NCI-H187 (cell line): ENCODE measurements at regions not wholly inside any gene's neighbourhood (a gene's known extent, or its start where the extent isn't known, plus 50 kb on each side); places are given as distances from the start of the nearest gene placed in this dataset.

Experiments used
- DNase-seq, 2 experiments: peaks; one replicate each; lab custom pipeline; 2025; lab: John Stamatoyannopoulos, UW

DNA sequence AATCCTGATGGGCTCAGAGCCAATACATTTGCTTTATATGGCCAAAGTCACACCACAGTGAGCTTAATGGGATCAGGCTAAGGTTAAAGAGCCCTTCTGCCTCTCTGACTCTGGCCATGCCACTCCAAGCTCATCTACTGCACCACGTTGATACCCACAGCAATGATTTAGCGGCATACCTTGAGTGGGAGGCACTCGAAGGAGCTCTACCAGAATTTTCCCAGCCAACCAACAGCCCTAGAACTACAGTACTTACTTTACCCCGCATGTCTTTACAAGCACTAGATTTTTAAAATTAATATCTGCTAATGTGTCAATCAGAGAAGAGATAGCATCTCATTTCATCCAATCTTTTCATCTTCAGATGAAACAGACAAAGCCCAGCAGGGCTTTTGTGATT lies 300.5 kb downstream of the GRIN2B start:
- no peak for DNase-seq

DNA sequence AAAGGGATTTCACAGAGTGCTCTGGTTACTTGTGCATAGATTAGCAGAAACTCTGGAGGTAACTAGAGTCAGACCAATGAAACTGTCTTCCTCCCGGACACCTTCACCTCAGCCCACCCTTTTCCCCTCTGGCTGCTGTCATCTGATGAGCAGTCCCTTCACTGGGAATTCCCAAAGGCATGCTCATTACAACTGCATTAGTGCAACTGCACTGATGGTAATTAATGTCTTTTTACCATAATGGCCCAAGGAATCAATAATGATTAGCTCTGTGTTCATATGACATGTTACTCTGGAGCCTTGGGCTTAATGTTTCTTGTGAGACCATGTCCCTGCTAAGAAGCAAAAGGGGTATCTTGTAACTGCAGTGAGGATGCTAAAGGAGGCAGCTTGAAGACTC lies 304.5 kb downstream of the GRIN2B start:
- no peak for DNase-seq

DNA sequence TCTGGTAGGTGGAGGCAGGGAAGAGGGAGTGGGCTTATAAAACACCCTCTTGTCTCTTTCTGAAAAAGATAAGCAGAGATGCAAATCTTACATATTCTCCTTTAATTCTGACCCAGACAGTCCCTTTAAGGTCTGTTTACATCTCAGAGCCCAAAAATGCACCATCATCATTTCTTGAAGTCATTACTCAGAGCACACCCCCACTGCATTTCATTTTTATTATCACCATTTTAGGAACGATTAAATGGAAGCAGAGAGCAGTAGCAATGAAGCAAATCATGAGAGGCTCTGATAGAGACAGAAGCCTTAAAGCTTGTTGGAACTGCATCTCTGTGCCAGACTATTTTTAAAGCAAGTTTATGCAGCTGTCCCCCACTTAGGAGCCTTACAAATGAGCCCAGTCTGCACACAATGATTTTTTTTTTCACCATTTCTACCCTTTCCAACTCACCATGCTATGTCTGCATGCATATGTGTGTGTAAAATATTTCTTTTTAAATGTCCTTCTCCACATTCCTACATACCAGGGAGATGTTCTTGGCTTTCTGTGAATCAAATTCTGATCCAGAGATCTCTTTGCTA lies 311.0 kb downstream of the GRIN2B start:
- DNase-seq = peak in 1 of 2 experiments; percentile 27

DNA sequence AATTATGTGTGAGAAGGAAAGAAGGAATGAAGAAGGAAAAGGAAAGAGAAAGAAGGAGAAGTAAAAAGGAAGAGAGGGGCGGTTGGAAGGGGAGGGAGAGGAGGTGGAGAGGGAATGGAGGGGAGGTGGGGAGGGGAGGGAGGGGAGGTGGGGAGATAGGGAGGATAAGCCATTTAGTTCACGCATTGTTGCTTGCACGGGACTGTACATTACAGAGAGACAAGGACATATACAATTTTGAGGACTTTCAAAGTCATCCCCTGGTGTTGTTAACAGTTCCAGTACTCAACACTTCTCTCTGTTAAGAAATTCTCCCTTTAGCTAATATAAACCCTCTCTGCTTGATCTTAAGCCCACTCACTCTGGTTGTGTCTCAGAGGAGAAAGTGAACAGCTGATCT lies 312.5 kb downstream of the GRIN2B start:
- DNase-seq = no peak

DNA sequence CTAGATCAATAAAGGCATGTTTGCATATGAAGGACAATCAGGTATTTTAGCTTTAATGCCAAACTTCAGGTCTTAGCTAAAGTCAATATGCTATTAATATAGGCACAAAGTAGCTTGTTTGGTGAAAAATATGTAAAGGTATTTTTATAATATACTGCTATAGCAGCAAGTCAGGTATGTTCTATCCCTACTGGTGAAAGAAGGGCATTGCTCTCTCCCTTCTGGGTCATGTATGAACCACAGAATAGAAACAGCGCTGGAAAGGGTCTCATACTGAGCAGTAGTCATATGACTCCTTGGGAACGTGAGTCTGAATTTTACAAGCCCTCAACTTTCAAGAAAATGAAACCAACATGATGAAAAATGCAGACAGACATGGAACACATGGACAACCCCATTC lies 314.6 kb downstream of the GRIN2B start:
- DNase-seq = no peak

DNA sequence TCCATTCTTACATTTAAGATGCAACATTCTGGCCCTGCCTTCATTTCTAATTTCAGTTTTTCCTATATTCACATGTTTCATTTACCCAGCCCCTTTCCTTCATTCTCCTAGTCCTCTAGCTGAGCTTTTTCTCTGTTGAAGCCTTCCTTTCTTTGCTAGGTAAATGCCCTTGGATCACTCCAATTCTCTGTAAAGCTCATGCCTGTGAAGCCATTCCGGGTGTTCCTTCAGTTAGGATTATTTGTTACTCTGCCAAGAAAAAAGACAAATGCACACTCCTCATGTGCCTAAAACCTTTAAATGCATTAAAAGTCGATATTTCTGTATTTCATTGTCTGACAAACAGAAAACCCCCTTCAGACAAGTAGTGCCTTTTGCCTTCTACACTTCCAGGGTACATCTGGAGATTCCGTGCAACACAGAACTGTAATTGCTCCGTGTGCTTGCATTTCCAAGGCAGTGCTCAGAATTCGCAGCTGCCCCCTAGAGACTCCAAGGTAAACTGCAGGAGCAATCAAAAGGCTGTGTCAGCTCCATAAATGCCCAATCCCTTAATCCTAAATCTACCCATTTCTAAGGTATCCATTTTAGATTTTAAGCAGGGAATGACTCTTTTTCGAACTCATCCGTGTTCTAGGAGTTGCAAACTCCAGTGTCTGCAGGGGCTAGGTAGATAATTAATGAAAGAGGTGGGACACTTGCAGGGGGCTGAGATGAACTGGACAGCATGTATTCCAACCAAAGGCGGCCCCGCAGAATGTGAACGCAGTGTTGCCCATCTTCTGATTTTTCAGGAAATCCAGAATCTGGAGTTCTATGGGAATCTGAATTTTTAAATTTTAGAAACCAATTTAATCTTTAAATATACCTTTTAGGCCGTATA lies 320.2 kb downstream of the GRIN2B start:
- DNase-seq = peak; percentile 36 to 52

DNA sequence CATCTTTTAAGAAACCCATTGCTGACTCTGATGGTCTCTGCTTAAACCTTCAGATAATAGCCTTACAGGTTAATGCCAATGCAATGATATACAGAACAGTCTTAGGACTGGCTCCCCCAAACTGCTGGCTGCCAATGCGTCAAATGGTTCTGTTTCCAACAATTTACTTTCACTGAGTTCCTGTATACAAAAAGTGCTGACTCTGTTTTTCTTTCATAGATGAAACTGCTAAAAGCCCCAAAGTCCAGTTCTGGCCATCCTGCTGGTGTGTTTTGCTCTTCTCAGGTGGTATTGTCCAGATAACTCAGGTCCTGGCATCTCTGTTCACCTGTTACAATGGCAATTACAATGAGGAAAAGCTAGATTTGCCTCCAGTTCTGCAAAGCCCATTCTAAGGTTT lies 326.9 kb downstream of the GRIN2B start:
- no peak for DNase-seq

DNA sequence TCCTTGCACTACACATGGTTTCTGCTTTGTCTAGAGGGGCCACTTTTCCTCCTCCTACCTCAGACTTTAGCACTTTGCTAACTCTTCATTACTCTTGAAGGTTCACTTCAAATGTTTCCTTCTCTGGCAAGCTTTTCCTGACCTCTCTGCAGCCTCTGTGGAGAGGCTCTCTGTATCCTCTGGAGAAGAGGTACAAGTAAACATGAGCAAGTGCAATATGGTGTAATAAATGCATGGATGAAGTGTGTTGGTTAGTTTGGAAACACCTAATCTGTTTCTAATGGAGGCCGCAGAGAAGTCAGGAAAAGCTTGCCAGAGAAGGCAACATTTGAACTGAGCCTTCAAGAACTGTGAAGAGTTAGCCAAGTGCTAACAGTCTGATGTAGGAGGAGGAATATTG lies 329.3 kb downstream of the GRIN2B start:
- no peak for DNase-seq

DNA sequence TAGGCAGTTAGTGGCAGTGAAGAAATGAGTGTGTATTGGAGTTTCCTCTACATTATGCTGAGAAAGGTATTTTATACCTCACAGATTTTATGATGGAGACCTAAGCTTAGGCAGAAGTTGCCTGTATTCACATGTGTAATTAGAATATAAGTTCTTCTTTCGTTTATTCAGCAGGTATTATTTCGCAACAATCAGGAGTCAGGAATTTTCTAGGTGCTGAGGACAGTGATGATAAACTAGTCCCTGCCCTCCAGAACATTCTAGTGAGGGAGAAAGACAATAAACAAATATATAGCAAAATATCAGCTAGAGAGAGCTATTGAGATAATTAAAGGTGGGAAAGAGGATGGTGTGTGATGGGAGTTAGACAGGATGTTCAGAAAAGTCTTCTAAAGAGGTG lies 345.7 kb downstream of the GRIN2B start:
- DNase-seq = no peak

DNA sequence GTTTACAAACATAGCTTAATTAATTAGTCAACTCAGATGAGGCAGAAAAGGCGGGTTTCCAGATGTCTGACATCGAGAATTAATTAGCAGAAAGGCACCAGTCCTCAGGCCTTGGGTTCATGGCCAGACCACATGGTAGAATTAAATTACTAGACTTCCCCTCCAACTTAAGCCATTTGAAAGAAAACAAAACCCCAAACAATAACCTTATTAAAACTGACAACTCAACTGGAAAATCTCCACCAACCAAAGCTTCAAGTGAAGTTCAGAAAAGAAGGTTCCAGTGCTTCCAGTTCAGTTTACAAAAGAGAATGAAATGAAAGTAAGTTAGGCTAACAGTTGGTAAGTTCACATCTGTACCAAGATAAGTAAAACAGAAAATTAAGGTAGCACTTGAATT lies 349.5 kb downstream of the GRIN2B start:
- DNase-seq = no peak

DNA sequence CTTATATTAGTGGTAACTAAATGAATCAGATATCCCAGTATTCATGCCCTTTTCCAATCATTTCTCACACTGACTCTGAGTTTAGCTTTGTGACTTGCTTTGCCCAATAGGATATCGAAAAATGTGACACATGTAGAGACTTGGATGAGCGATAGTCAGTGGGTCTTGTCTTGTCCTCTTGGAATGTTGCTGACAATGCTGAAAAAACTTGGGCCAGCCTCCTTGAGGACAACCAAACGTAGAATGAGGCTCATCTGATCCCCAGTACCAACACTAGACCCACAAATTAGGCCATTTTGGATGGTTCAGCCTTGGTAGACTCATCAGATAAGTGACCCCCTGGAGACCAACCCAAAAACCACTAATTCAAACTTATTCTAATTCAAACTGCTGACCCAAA lies 351.0 kb downstream of the GRIN2B start:
- no peak for DNase-seq

DNA sequence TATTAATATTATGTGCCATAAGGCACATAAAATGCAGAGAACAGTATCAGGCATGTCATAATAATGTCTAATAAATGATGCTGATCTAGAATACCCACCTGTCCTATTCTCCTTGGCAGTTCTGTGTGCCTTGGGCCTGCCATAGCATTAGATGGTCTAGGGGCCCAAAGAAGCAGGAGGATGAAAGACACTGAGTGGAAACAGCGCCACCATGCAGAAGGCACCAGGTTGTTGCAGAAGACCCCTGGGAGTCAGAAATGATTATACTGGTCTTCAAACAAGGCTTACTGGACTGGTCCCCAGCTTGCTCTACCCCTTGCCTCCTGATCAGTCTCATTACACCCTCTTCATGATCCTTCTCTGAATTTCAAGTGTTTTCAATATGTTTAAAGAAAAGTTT lies 353.3 kb downstream of the GRIN2B start:
- DNase-seq = no peak

DNA sequence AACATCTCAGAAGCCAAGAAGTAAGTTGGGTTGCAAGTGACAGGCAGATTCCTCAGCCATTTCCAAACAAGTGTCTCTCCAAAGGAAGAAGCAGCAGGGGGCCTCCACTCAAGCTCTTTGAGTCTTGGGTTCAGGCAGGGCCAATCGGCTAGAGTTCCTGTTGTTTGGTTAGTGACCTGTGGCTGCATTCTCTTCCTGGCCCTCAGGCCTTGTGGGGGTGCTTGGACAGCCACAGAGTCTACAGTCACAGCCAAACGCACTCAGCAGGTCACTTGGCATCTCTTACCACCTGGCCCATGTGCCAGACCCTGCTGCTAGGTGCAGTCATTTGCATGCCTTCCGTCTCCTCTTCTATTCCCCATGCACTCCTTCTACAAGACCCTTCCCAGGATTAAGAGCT lies 353.9 kb downstream of the GRIN2B start:
- DNase-seq = no peak

GRCh38 chr12:13613297-13613696 lies 368.1 kb downstream of the GRIN2B start:
- no peak for DNase-seq

GRCh38 chr12:13609894-13610679 lies 371.3 kb downstream of the GRIN2B start:
- DNase-seq = no peak

DNA sequence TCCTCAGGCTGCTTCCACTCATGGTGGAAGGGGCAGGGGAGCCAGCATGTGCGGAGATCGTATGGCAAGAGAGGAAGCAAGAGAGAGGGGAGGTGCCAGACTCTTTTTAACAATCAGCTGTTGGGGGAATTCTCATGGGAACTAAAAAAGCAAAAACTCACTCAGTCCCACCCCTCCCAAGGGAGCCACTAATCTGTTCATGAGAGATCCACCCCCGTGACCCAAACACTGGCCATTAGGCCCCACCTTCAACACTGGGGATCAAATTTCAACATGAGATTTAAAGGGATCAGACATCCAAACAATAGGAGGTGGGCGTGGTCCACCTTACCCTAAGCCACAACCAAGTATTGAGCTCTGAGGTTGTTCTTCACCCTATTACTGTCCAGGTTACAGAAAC lies 375.1 kb downstream of the GRIN2B start:
- peak in 1 of 2 experiments; percentile 9 for DNase-seq

DNA sequence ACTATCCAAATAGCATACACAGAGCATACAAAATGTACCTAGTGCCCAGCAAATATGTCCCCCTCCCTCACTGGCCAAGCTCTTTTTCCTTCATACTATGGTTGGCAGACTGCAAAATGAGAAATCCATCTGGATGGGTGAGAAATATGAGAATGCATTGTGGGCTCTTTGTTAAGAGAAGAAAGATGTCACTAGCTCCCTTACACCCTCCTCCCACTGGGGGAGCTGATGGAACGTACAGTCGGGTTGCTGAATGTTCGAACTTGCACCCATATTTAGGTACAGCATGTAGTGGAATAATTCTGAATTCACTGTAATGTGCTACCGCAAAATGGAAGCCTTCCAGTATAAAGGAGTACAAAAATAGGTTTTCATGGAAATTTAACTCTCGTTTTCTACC lies 377.4 kb downstream of the GRIN2B start:
- no peak for DNase-seq

- no peak for DNase-seq
These were observed 379.2 kb downstream of the GRIN2B start for GRCh38 chr12:13602172-13602571.

- no peak for DNase-seq
These were observed 382.2 kb downstream of the GRIN2B start for GRCh38 chr12:13599176-13599575.

DNA sequence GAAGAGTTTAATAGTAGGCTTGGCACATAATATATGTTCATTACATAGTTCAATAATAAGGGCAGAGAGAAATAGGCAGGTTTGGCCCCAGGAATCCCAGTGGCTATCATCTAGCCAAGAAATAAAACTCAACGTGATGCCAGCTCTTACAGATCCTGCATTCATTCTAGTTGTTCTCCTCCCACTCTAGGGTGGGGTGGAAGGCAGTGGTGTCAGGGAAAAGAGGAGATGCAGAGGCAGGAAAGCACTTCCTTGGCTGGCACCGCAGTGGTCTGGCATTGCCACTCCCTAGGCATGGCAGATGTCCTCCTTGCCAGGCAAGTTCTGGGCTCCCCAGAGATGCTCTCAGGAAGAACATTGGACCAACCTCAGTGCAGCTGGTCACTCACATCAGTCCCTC lies 383.6 kb downstream of the GRIN2B start:
- DNase-seq = no peak

- no peak for DNase-seq
These were observed 384.2 kb downstream of the GRIN2B start for GRCh38 chr12:13597166-13597565.

DNA sequence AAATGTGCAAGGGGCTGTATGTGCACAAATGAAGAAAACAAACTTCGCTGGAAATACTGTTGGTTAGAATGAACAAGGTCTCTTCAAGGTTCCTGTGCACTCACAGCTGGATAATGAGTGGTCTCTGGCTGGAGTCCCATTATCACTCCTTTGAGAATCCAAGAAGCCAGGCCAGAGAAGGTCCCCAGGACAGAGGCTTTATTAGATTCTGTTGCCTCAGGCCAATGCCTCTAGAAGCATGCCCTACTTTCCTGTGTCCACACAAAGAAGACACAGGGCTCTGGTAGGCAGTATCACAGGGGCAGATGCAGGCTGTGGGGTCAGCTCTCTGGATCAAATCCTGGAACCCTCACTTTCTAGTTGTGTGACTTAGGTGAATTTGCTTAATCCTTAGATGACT lies 384.7 kb downstream of the GRIN2B start:
- no peak for DNase-seq
